ENCODE measurements at regions not wholly inside any gene's neighbourhood (a gene's known extent, or its start where the extent isn't known, plus 50 kb on each side); places are given as distances from the start of the nearest gene placed in this dataset.

GRCh38 chr10:130372222-130372621 is 236.0 kb downstream of the GLRX3 start:
- no peak for DNase-seq

GRCh38 chr10:130372866-130373265 is 236.7 kb downstream of the GLRX3 start:
- no peak for DNase-seq

- DNase-seq: no peak
Measured at GRCh38 chr10:130377986-130378540, 241.9 kb downstream of the GLRX3 start.

- no peak for DNase-seq
Measured at GRCh38 chr10:130378556-130379400, 242.6 kb downstream of the GLRX3 start.

- no peak for DNase-seq
Measured at GRCh38 chr10:130380056-130380455, 243.9 kb downstream of the GLRX3 start.

GRCh38 chr10:130382031-130382430 is 245.8 kb downstream of the GLRX3 start:
- no peak for DNase-seq

- no peak for DNase-seq
Measured at GRCh38 chr10:130387936-130388580, 251.9 kb downstream of the GLRX3 start.

- DNase-seq: no peak
Measured at GRCh38 chr10:130388746-130389145, 252.6 kb downstream of the GLRX3 start.

GRCh38 chr10:130389906-130390305 is 253.7 kb downstream of the GLRX3 start:
- no peak for DNase-seq

- DNase-seq: no peak
Measured at GRCh38 chr10:130392031-130392430, 255.8 kb downstream of the GLRX3 start.

- DNase-seq: no peak
Measured at GRCh38 chr10:130393342-130393741, 257.2 kb downstream of the GLRX3 start.

GRCh38 chr10:130394832-130395231 is 258.6 kb downstream of the GLRX3 start:
- no peak for DNase-seq

GRCh38 chr10:130395248-130395936 is 259.2 kb downstream of the GLRX3 start:
- no peak for DNase-seq

GRCh38 chr10:130396044-130396443 is 259.9 kb downstream of the GLRX3 start:
- no peak for DNase-seq

GRCh38 chr10:130398090-130398994 is 262.2 kb downstream of the GLRX3 start:
- no peak for DNase-seq

- no peak for DNase-seq
Measured at GRCh38 chr10:130399425-130399950, 263.3 kb downstream of the GLRX3 start.

GRCh38 chr10:130400890-130401289 is 264.7 kb downstream of the GLRX3 start:
- no peak for DNase-seq

- DNase-seq: no peak
Measured at GRCh38 chr10:130401860-130402765, 265.9 kb downstream of the GLRX3 start.

- DNase-seq: no peak
Measured at GRCh38 chr10:130403153-130404075, 267.2 kb downstream of the GLRX3 start.

Data from activated CD4-positive, alpha-beta T cell treated with anti-CD3 and anti-CD28 coated beads, Interleukin-2, amount 50 U/mL, for 48 hours (primary cell).